OCI-LY3 (cell line): ENCODE measurements at regions not wholly inside any gene's neighbourhood (a gene's known extent, or its start where the extent isn't known, plus 50 kb on each side); places are given as distances from the start of the nearest gene placed in this dataset.
"Not testable (repeated sequence)": the region's sequence is repeated elsewhere in the genome, so short reads cannot be mapped to it uniquely, and the experiment has no call there.

Experiments used
- EZH2phosphoT487 ChIP-seq: fragments of 200-600 bp; shearing (Covaris generic); IDR thresholded peaks from 2 replicates; pipeline ENCODE4 v1.6.1; 2018; ENCODE audit warnings: antibody characterized with exemption, mixed run types, low read depth
- TF ChIP-seq, protein P1 (sequence below): fragments of 200-600, 300-600 bp; sonication (generic); IDR thresholded peaks from 2 replicates; pipeline ENCODE4 v1.5.1; 2014; ENCODE audit warnings: antibody characterized with exemption, low read length, low read depth

DNA sequence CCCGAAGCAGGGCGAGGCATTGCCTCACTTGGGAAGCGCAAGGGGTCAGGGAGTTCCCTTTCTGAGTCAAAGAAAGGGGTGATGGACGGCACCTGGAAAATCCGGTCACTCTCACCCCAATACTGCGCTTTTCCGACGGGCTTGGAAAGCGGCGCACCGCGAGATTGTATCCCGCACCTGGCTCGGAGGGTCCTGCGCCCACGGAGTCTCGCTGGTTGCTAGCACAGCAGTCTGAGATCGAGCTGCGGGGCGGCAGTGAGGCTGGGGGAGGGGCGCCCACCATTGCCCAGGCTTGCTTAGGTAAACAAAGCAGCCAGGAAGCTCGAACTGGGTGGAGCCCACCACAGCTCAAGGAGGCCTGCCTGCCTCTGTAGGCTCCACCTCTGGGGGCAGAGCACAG is 310.0 kb downstream of the FOXO1 start:
- TF ChIP-seq, protein P1, sequence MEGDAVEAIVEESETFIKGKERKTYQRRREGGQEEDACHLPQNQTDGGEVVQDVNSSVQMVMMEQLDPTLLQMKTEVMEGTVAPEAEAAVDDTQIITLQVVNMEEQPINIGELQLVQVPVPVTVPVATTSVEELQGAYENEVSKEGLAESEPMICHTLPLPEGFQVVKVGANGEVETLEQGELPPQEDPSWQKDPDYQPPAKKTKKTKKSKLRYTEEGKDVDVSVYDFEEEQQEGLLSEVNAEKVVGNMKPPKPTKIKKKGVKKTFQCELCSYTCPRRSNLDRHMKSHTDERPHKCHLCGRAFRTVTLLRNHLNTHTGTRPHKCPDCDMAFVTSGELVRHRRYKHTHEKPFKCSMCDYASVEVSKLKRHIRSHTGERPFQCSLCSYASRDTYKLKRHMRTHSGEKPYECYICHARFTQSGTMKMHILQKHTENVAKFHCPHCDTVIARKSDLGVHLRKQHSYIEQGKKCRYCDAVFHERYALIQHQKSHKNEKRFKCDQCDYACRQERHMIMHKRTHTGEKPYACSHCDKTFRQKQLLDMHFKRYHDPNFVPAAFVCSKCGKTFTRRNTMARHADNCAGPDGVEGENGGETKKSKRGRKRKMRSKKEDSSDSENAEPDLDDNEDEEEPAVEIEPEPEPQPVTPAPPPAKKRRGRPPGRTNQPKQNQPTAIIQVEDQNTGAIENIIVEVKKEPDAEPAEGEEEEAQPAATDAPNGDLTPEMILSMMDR: not testable (repeated sequence)
- not testable (repeated sequence) for TF ChIP-seq EZH2phosphoT487
